ENCODE measurements at regions not wholly inside any gene's neighbourhood (a gene's known extent, or its start where the extent isn't known, plus 50 kb on each side); places are given as distances from the start of the nearest gene placed in this dataset.

DNA sequence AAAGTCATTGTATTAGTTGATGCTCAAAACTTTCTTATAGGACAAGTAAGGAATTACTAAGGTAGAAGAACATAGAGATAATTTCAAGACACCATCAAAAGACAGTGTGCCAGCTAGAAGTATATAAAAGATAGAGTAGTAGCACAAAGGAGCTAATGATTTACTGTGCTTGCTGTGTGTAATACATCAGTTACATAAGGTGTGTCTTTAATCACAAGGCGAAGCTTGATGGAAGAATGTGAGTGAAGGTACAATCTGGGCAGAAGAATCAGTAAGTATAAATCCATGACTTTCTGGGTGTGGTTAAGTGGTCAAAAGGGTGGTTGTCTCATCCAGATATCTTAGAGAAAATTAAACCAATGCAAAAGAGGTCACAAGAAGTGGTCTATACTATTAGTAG, 95.1 kb upstream of the BOD1L1 start:
- Histone ChIP-seq H3K36me3 (ENCODE audit: control insufficient read depth, low read length) (no peaks in the 10 kb centered on the region), H4K20me1 (ENCODE audit: control insufficient read depth, insufficient read depth, low read depth, low read length) (no peaks in the 10 kb centered on the region), H3K4me2 (ENCODE audit: low read length) (no peak overlapping the region), H3K79me2 (ENCODE audit: control insufficient read depth, low read length) (no peaks in the 10 kb centered on the region), H3K9me2 (replicated peaks; ENCODE audit: control insufficient read depth, low read length) (no peaks in the 10 kb centered on the region), H3K27me3 (ENCODE audit: control insufficient read depth, low read length) (no peaks in the 10 kb centered on the region), H3F3A (ENCODE audit: control insufficient read depth, insufficient read depth) (no peaks in the 10 kb centered on the region), H3K4me1 (ENCODE audit: control insufficient read depth, low read length) (no peaks in the 10 kb centered on the region), H3K9me3 (ENCODE audit: control insufficient read depth, insufficient read depth, low read length) (no peaks in the 10 kb centered on the region), H3K4me3 (ENCODE audit: low read length) (no peak overlapping the region), H3K27ac (ENCODE audit: low read depth, low read length) (no peak overlapping the region)
- TF ChIP-seq, protein P1, sequence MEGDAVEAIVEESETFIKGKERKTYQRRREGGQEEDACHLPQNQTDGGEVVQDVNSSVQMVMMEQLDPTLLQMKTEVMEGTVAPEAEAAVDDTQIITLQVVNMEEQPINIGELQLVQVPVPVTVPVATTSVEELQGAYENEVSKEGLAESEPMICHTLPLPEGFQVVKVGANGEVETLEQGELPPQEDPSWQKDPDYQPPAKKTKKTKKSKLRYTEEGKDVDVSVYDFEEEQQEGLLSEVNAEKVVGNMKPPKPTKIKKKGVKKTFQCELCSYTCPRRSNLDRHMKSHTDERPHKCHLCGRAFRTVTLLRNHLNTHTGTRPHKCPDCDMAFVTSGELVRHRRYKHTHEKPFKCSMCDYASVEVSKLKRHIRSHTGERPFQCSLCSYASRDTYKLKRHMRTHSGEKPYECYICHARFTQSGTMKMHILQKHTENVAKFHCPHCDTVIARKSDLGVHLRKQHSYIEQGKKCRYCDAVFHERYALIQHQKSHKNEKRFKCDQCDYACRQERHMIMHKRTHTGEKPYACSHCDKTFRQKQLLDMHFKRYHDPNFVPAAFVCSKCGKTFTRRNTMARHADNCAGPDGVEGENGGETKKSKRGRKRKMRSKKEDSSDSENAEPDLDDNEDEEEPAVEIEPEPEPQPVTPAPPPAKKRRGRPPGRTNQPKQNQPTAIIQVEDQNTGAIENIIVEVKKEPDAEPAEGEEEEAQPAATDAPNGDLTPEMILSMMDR (IDR thresholded peaks at IDR 0.05; ENCODE audit: low read depth, low read length, poor library complexity, severe bottlenecking) = no peak
- no peak for TF ChIP-seq EZH2phosphoT487 (IDR thresholded peaks at IDR 0.05; ENCODE audit: borderline replicate concordance, low read length)

DNA sequence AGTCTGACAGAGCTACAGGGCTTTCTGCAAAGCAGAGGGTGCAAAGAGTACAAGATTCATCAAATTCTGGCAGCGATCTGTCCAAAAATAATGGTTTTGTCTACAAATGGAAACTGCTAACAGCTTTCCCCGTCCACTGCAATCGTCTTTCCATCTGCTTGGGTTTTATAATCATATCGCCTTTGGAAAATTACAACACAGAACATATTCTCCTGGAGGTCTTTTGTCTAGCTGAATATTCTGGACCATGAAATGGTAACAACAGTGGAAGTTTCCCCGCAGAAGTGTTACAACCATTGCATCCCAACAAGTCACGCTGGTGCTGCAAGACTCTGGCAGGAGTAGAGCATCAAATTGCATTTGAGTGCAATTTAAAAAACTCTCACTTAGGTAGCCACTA, 101.2 kb upstream of the BOD1L1 start:
- Histone ChIP-seq H3F3A (ENCODE audit: control insufficient read depth, insufficient read depth) (no peaks in the 10 kb centered on the region), H4K20me1 (ENCODE audit: control insufficient read depth, insufficient read depth, low read depth, low read length) (no peaks in the 10 kb centered on the region), H3K9me3 (ENCODE audit: control insufficient read depth, insufficient read depth, low read length) (no peaks in the 10 kb centered on the region), H3K79me2 (ENCODE audit: control insufficient read depth, low read length) (no peaks in the 10 kb centered on the region), H3K4me1 (ENCODE audit: control insufficient read depth, low read length) (no peaks in the 10 kb centered on the region), H3K36me3 (ENCODE audit: control insufficient read depth, low read length) (no peaks in the 10 kb centered on the region), H3K27ac (ENCODE audit: low read depth, low read length) (no peak overlapping the region), H3K4me2 (ENCODE audit: low read length) (no peak overlapping the region), H3K4me3 (ENCODE audit: low read length) (no peak overlapping the region), H3K27me3 (ENCODE audit: control insufficient read depth, low read length) (no peaks in the 10 kb centered on the region), H3K9me2 (replicated peaks; ENCODE audit: control insufficient read depth, low read length) (no peaks in the 10 kb centered on the region)
- TF ChIP-seq, protein P1 (IDR thresholded peaks at IDR 0.05; ENCODE audit: low read depth, low read length, poor library complexity, severe bottlenecking) = no peak
- TF ChIP-seq EZH2phosphoT487 (IDR thresholded peaks at IDR 0.05; ENCODE audit: borderline replicate concordance, low read length) = no peak

DNA sequence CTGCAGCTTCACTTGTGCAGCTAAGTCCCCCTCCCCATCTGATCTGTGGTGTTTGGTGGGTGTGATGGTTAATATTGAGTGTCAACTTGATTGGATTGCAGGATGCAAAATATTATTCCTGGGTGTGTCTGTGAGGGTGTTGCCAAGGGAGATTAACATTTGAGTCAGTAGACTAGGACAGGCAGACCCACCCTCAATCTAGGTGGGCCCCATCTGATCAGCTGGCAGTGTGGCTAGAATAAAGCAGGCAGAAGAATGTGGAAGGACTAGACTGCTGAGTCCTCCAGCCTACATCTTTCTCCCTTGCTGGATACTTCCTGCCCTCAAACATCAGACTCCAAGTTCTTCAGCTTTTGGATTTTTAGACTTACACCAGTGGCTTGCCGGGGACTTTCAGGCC, 103.5 kb upstream of the BOD1L1 start:
- H4K20me1 ChIP-seq (ENCODE audit: control insufficient read depth, insufficient read depth, low read depth, low read length) = no peaks in the 10 kb centered on the region
- H3K36me3 ChIP-seq (ENCODE audit: control insufficient read depth, low read length) = no peaks in the 10 kb centered on the region
- H3K4me3 ChIP-seq (ENCODE audit: low read length) = no peak overlapping the region
- H3K4me2 ChIP-seq (ENCODE audit: low read length) = no peak overlapping the region
- H3K27ac ChIP-seq (ENCODE audit: low read depth, low read length) = no peak overlapping the region
- no peaks in the 10 kb centered on the region for H3K27me3 ChIP-seq (ENCODE audit: control insufficient read depth, low read length)
- no peak for TF ChIP-seq EZH2phosphoT487 (IDR thresholded peaks at IDR 0.05; ENCODE audit: borderline replicate concordance, low read length)
- TF ChIP-seq, protein P1 (IDR thresholded peaks at IDR 0.05; ENCODE audit: low read depth, low read length, poor library complexity, severe bottlenecking) = no peak
- H3K9me2 ChIP-seq (replicated peaks; ENCODE audit: control insufficient read depth, low read length) = no peaks in the 10 kb centered on the region
- no peaks in the 10 kb centered on the region for H3K79me2 ChIP-seq (ENCODE audit: control insufficient read depth, low read length)
- H3K9me3 ChIP-seq (ENCODE audit: control insufficient read depth, insufficient read depth, low read length) = no peaks in the 10 kb centered on the region
- no peaks in the 10 kb centered on the region for H3K4me1 ChIP-seq (ENCODE audit: control insufficient read depth, low read length)
- H3F3A ChIP-seq (ENCODE audit: control insufficient read depth, insufficient read depth) = no peaks in the 10 kb centered on the region

DNA sequence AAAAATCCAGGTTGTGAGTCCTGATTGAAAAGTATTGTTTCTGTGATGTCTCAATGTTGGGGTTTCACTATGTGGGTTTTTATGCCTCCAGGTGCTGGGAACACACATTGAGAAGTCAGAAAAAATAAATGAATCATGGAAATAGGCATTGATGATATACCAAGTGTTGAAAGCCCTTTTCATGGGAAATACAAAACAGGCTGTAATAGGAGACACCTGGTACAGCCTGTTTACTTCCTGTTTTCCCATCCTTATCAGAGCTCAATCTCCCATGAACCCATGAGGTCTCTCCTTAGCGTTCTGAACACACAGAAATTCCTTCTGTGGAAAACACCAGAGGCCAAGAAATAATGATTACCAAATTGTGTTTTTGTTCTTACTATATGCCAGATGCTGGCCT, 106.3 kb upstream of the BOD1L1 start:
- no peak overlapping the region for H3K4me2 ChIP-seq (ENCODE audit: low read length)
- no peaks in the 10 kb centered on the region for H3K36me3 ChIP-seq (ENCODE audit: control insufficient read depth, low read length)
- no peaks in the 10 kb centered on the region for H3K79me2 ChIP-seq (ENCODE audit: control insufficient read depth, low read length)
- H3F3A ChIP-seq (ENCODE audit: control insufficient read depth, insufficient read depth) = no peaks in the 10 kb centered on the region
- TF ChIP-seq, protein P1 (IDR thresholded peaks at IDR 0.05; ENCODE audit: low read depth, low read length, poor library complexity, severe bottlenecking) = no peak
- TF ChIP-seq EZH2phosphoT487 (IDR thresholded peaks at IDR 0.05; ENCODE audit: borderline replicate concordance, low read length) = no peak
- no peaks in the 10 kb centered on the region for H3K9me2 ChIP-seq (replicated peaks; ENCODE audit: control insufficient read depth, low read length)
- no peak overlapping the region for H3K4me3 ChIP-seq (ENCODE audit: low read length)
- H3K9me3 ChIP-seq (ENCODE audit: control insufficient read depth, insufficient read depth, low read length) = no peaks in the 10 kb centered on the region
- H3K27me3 ChIP-seq (ENCODE audit: control insufficient read depth, low read length) = no peaks in the 10 kb centered on the region
- H3K4me1 ChIP-seq (ENCODE audit: control insufficient read depth, low read length) = no peaks in the 10 kb centered on the region
- H4K20me1 ChIP-seq (ENCODE audit: control insufficient read depth, insufficient read depth, low read depth, low read length) = no peaks in the 10 kb centered on the region
- no peak overlapping the region for H3K27ac ChIP-seq (ENCODE audit: low read depth, low read length)

Data from DOHH2 (cell line).